Natural killer cell (primary cell): ENCODE measurements at regions not wholly inside any gene's neighbourhood (a gene's known extent, or its start where the extent isn't known, plus 50 kb on each side); places are given as distances from the start of the nearest gene placed in this dataset.

Source experiments
- ATAC-seq, 3 donors: fragments of 150-1000 bp in 2 of 3; fragments of 200-7000 bp in 1 of 3; cut with Tn5 transposase; 1 replicate in 1 of 3; 2 replicates in 2 of 3; pipeline ENCODE4 v1.10.0; 2021; ENCODE audit warnings: mild to moderate bottlenecking in 2 of 3, moderate library complexity in 2 of 3
- DNase-seq, 2 donors: peaks; one replicate each; pipeline versions ENCODE4 v3.0.0 to v3.0.0-alpha.2; 2013 to 2021; ENCODE audit warnings: mixed read lengths in 1 of 2
- H3K27ac ChIP-seq: one replicate; pipeline ENCODE4 v1.5.1; 2013; ENCODE audit warnings: mild to moderate bottlenecking, low read length
- H3K27me3 ChIP-seq: one replicate; pipeline ENCODE4 v1.6.1; 2013; ENCODE audit warnings: low read length; ENCODE audit not compliant: control insufficient read depth, insufficient read depth
- H3K36me3 ChIP-seq: one replicate; pipeline ENCODE4 v1.6.1; 2013; ENCODE audit warnings: low read length; ENCODE audit not compliant: control insufficient read depth, insufficient read depth
- H3K4me1 ChIP-seq: one replicate; pipeline ENCODE4 v1.6.1; 2013; ENCODE audit warnings: low read length; ENCODE audit not compliant: control insufficient read depth, insufficient read depth
- H3K4me3 ChIP-seq: one replicate; pipeline ENCODE4 v1.5.1; 2013; ENCODE audit warnings: low read length
- H3K9me3 ChIP-seq: one replicate; pipeline ENCODE4 v1.6.1; 2013; ENCODE audit warnings: low read length; ENCODE audit not compliant: control insufficient read depth, insufficient read depth
- H3K27ac Mint-ChIP-seq, 2 donors: one replicate each; pipeline ENCODE4 v1.8.0; 2022; ENCODE audit warnings: mild to moderate bottlenecking in 2 of 2, mixed read lengths in 2 of 2, moderate library complexity in 1 of 2
- H3K27me3 Mint-ChIP-seq, 2 donors: one replicate each; pipeline ENCODE4 v1.8.0; 2022; ENCODE audit warnings: low read depth in 2 of 2, mixed read lengths in 2 of 2
- H3K36me3 Mint-ChIP-seq: one replicate; pipeline ENCODE4 v1.8.0; 2022; ENCODE audit warnings: mixed read lengths
- H3K4me1 Mint-ChIP-seq, 2 donors: one replicate each; pipeline ENCODE4 v1.8.0; 2022; ENCODE audit warnings: mixed read lengths in 2 of 2
- H3K4me3 Mint-ChIP-seq: one replicate; pipeline ENCODE4 v1.8.0; 2022; ENCODE audit warnings: mild to moderate bottlenecking, moderate library complexity, mixed read lengths
- H3K9me3 Mint-ChIP-seq, 2 donors: one replicate each; pipeline ENCODE4 v1.8.0; 2022; ENCODE audit warnings: mixed read lengths in 2 of 2
- WGBS: methylation state at CpG from one replicate; pipeline ENCODE4 v1.1.7; 2013; ENCODE audit warnings: missing lambda C conversion rate; ENCODE audit not compliant: insufficient coverage; 5-methylcytosine and 5-hydroxymethylcytosine counted together
- intact Hi-C: fragments of 100-400 bp; cut with micrococcal nuclease; formaldehyde crosslinking; loops from one replicate; pipeline ENCODE4 v1.14.2; 2022
- TF ChIP-seq, protein P1 (sequence below): fragments of 200-600 bp; IDR thresholded peaks from one replicate; pipeline ENCODE4 v1.8.0; 2022; ENCODE audit warnings: antibody characterized with exemption

DNA sequence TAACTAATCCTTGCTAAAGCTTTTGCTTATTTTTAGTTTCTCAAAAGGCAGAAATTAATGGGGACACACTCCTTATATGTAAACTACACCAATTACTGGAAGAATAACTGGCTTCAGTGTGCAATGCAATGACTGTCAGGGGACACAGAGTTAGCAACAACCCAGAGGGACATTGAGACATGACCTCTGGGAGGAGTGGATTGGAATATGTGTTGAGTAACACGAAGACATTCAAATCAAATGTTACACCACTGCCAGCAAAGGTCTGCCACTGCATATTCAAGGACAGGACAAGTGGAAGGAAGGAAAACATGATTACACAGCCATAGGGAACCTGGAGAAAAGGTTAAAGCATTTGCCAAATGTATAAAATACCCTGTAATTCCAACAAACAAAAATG is 240.1 kb upstream of the FSTL5 start:
- TF ChIP-seq, protein P1, sequence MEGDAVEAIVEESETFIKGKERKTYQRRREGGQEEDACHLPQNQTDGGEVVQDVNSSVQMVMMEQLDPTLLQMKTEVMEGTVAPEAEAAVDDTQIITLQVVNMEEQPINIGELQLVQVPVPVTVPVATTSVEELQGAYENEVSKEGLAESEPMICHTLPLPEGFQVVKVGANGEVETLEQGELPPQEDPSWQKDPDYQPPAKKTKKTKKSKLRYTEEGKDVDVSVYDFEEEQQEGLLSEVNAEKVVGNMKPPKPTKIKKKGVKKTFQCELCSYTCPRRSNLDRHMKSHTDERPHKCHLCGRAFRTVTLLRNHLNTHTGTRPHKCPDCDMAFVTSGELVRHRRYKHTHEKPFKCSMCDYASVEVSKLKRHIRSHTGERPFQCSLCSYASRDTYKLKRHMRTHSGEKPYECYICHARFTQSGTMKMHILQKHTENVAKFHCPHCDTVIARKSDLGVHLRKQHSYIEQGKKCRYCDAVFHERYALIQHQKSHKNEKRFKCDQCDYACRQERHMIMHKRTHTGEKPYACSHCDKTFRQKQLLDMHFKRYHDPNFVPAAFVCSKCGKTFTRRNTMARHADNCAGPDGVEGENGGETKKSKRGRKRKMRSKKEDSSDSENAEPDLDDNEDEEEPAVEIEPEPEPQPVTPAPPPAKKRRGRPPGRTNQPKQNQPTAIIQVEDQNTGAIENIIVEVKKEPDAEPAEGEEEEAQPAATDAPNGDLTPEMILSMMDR = no peak
- no peak overlapping the region for H3K27ac Mint-ChIP-seq
- intact Hi-C loops = no loop called here
- ATAC-seq = no peak
- H3K4me1 Mint-ChIP-seq = no peaks in the 10 kb centered on the region
- Histone ChIP-seq H3K36me3 (no peaks in the 10 kb centered on the region), H3K4me3 (no peak overlapping the region), H3K27me3 (no peaks in the 10 kb centered on the region), H3K4me1 (no peaks in the 10 kb centered on the region), H3K9me3 (peaks cover 4% of the 10 kb centered on the region), H3K27ac (no peak overlapping the region)
- H3K9me3 Mint-ChIP-seq = peaks cover 4 to 19% of the 10 kb centered on the region in 2 donors
- no peaks in the 10 kb centered on the region for H3K27me3 Mint-ChIP-seq
- no peak for DNase-seq
- no peaks in the 10 kb centered on the region for H3K36me3 Mint-ChIP-seq
- no peak overlapping the region for H3K4me3 Mint-ChIP-seq
- 50% methylated on average over 1 of the region's 1 CpG for WGBS

DNA sequence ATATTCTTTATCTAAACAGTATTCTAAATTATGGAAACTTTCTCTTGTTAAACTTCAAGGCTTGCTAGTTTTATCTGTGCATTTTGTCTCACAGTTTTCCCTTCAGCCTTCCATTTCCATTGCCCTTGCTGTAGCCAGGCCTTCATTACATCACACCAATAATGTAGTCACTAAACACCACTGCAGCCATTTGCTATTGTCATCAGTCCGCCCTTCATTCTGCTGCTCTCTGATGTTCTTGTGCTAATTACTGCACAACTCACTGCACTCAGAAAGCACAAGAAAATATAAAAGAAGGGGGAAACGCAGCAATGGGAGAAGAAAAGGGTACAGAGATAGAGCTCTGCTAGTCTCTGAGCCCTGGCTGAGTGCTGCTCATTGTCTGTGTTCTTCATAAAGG is 239.6 kb upstream of the FSTL5 start:
- H3K27me3 ChIP-seq = no peaks in the 10 kb centered on the region
- no peak overlapping the region for H3K27ac Mint-ChIP-seq
- DNase-seq (no peak), ATAC-seq (no peak)
- no peak overlapping the region for H3K27ac ChIP-seq
- H3K4me3 ChIP-seq = no peak overlapping the region
- H3K9me3 Mint-ChIP-seq = peaks cover 4 to 19% of the 10 kb centered on the region in 2 donors
- H3K36me3 Mint-ChIP-seq = no peaks in the 10 kb centered on the region
- TF ChIP-seq, protein P1 = no peak
- intact Hi-C loops = no loop called here
- no peaks in the 10 kb centered on the region for H3K4me1 Mint-ChIP-seq
- peaks cover 4% of the 10 kb centered on the region for H3K9me3 ChIP-seq
- H3K4me1 ChIP-seq = no peaks in the 10 kb centered on the region
- WGBS = 71% methylated on average over 2 of the region's 2 CpGs
- H3K36me3 ChIP-seq = no peaks in the 10 kb centered on the region
- H3K27me3 Mint-ChIP-seq = no peaks in the 10 kb centered on the region
- H3K4me3 Mint-ChIP-seq = no peak overlapping the region

DNA sequence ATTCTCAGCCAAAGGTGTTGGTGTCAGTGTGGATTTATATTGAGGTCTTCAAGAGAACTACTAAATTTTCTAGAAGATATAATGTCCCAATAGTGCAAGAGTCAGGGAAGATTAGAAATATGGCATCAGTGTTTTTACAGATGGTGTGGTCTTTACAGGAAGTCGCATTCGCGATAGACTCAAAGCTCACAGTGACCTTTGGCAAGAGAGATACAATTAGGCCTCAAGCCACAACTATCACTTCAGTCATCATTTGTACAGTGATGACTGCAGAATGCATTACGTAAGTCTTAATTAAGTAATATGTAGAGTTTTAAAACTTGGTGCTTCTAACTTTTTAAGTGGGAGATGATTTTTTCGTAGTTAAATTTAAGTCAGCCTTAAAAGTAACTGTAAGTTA is 237.2 kb upstream of the FSTL5 start:
- Mint-ChIP-seq H3K4me3 (no peak overlapping the region), H3K9me3 (peaks cover 4 to 19% of the 10 kb centered on the region in 2 donors), H3K4me1 (no peaks in the 10 kb centered on the region), H3K27ac (no peak overlapping the region), H3K36me3 (no peaks in the 10 kb centered on the region), H3K27me3 (no peaks in the 10 kb centered on the region)
- intact Hi-C loops = no loop called here
- H3K27ac ChIP-seq = no peak overlapping the region
- no peaks in the 10 kb centered on the region for H3K27me3 ChIP-seq
- DNase-seq (no peak), ATAC-seq (no peak)
- WGBS = 100% methylated on average over 3 of the region's 5 CpGs
- H3K9me3 ChIP-seq = peaks cover 4% of the 10 kb centered on the region
- H3K4me1 ChIP-seq = no peaks in the 10 kb centered on the region
- H3K36me3 ChIP-seq = no peaks in the 10 kb centered on the region
- TF ChIP-seq, protein P1 = no peak
- H3K4me3 ChIP-seq = no peak overlapping the region

DNA sequence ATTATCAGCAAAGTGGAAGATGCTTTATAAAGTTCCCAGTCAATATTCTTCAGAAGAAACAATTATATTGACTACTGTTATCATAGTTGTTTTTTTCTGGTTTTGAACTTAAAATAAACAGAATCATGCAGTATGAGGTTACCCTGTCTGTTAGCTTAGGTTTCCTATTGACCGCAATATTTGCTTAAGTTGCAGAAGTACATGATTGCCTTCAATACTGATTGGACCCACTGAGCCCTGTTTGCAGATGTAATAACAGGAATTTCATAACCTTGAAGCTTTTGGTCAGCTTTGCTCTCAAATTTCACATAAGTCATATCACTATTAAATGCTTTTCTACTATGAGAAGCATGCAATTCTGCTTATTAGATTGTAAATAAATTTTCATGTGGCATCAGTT is 229.1 kb upstream of the FSTL5 start:
- Histone ChIP-seq H3K27ac (no peak overlapping the region), H3K9me3 (no peaks in the 10 kb centered on the region), H3K27me3 (no peaks in the 10 kb centered on the region), H3K4me1 (no peaks in the 10 kb centered on the region), H3K36me3 (no peaks in the 10 kb centered on the region), H3K4me3 (no peak overlapping the region)
- H3K27me3 Mint-ChIP-seq = no peaks in the 10 kb centered on the region
- ATAC-seq = no peak
- peaks cover 9 to 27% of the 10 kb centered on the region in 2 donors for H3K9me3 Mint-ChIP-seq
- DNase-seq = no peak
- H3K4me3 Mint-ChIP-seq = no peak overlapping the region
- intact Hi-C loops = no loop called here
- H3K36me3 Mint-ChIP-seq = no peaks in the 10 kb centered on the region
- no peaks in the 10 kb centered on the region for H3K4me1 Mint-ChIP-seq
- H3K27ac Mint-ChIP-seq = no peak overlapping the region
- WGBS = 91% methylated on average over 1 of the region's 1 CpG
- TF ChIP-seq, protein P1 = no peak
